ENCODE measurements at regions not wholly inside any gene's neighbourhood (a gene's known extent, or its start where the extent isn't known, plus 50 kb on each side); places are given as distances from the start of the nearest gene placed in this dataset.

GRCh38 chr17:17425005-17425404, 51.8 kb upstream of the MED9 start:
- H3K27me3 Mint-ChIP-seq (ENCODE audit: low read depth) = peaks cover 21% of the 10 kb centered on the region
- no peak overlapping the region for H3K4me3 Mint-ChIP-seq (ENCODE audit: unreplicated experiment)
- no peaks in the 10 kb centered on the region for H3K4me1 Mint-ChIP-seq (ENCODE audit: low read depth)
- H3K36me3 Mint-ChIP-seq (ENCODE audit: low read depth) = no peaks in the 10 kb centered on the region
- no peaks in the 10 kb centered on the region for H3K9me3 Mint-ChIP-seq (ENCODE audit: low read depth)
- no peak for TF ChIP-seq CTCF (IDR thresholded peaks at IDR 0.05)
- no peak for DNase-seq (ENCODE audit: low spot score)
- H3K27ac Mint-ChIP-seq (ENCODE audit: unreplicated experiment) = no peak overlapping the region

GRCh38 chr17:17425591-17425990, 51.2 kb upstream of the MED9 start:
- Mint-ChIP-seq H3K9me3 (ENCODE audit: low read depth) (no peaks in the 10 kb centered on the region), H3K4me3 (ENCODE audit: unreplicated experiment) (no peak overlapping the region), H3K4me1 (ENCODE audit: low read depth) (no peaks in the 10 kb centered on the region), H3K27me3 (ENCODE audit: low read depth) (peaks cover 22% of the 10 kb centered on the region), H3K27ac (ENCODE audit: unreplicated experiment) (no peak overlapping the region), H3K36me3 (ENCODE audit: low read depth) (no peaks in the 10 kb centered on the region)
- no peak for TF ChIP-seq CTCF (IDR thresholded peaks at IDR 0.05)
- DNase-seq (ENCODE audit: low spot score) = no peak

- Mint-ChIP-seq H3K9me3 (ENCODE audit: low read depth) (no peaks in the 10 kb centered on the region), H3K4me3 (ENCODE audit: unreplicated experiment) (no peak overlapping the region), H3K27me3 (ENCODE audit: low read depth) (peaks cover 22% of the 10 kb centered on the region), H3K36me3 (ENCODE audit: low read depth) (no peaks in the 10 kb centered on the region), H3K27ac (ENCODE audit: unreplicated experiment) (no peak overlapping the region), H3K4me1 (ENCODE audit: low read depth) (no peaks in the 10 kb centered on the region)
- no peak for DNase-seq (ENCODE audit: low spot score)
- TF ChIP-seq CTCF (IDR thresholded peaks at IDR 0.05) = no peak
Observed at GRCh38 chr17:17426184-17426583, 50.6 kb upstream of the MED9 start.
